ENCODE measurements at regions not wholly inside any gene's neighbourhood (a gene's known extent, or its start where the extent isn't known, plus 50 kb on each side); places are given as distances from the start of the nearest gene placed in this dataset.

- TF ChIP-seq CTCF (IDR thresholded peaks at IDR 0.05; ENCODE audit: low read depth, low read length, poor library complexity, severe bottlenecking): no peak
- no peak for TF ChIP-seq EZH2phosphoT487 (IDR thresholded peaks at IDR 0.05; ENCODE audit: borderline replicate concordance, low read length)
These were observed 249.2 kb downstream of the OPA1 start for GRCh38 chr3:193842029-193842798.
